Naive thymus-derived CD4-positive, alpha-beta T cell (primary cell): ENCODE measurements at regions not wholly inside any gene's neighbourhood (a gene's known extent, or its start where the extent isn't known, plus 50 kb on each side); places are given as distances from the start of the nearest gene placed in this dataset.

Source experiments
- ATAC-seq: fragments of 150-1000 bp; cut with Tn5 transposase; 2 replicates; pipeline ENCODE4 v1.10.0; 2021; ENCODE audit warnings: mild to moderate bottlenecking, moderate library complexity
- CTCF ChIA-PET: fragments of 350-600 bp; sonication (Branson Sonifier 250); formaldehyde crosslinking; loops from one replicate; lab custom pipeline; 2021; ENCODE audit warnings: antibody characterized with exemption; lab: Charles Lee
- POLR2A ChIA-PET: fragments of 350-600 bp; sonication (Branson Sonifier 250); formaldehyde crosslinking; loops from one replicate; lab custom pipeline; 2021; ENCODE audit warnings: antibody characterized with exemption, inconsistent platforms; lab: Charles Lee
- DNase-seq, 9 donors: peaks; one replicate each; pipeline versions ENCODE4 v3.0.0 to v3.0.0-alpha.2; 2020 to 2022; ENCODE audit warnings: mixed read lengths in 1 of 9
- H3K27ac ChIP-seq: one replicate; pipeline ENCODE4 v1.7.0; 2013; ENCODE audit warnings: mild to moderate bottlenecking, low read depth, low read length, moderate library complexity
- H3K27me3 ChIP-seq, 2 donors: one replicate each; pipeline ENCODE4 v1.7.0; 2013; ENCODE audit warnings: low read length in 2 of 2, mild to moderate bottlenecking in 2 of 2, moderate library complexity in 2 of 2; ENCODE audit not compliant: control insufficient read depth in 2 of 2, insufficient read depth in 2 of 2
- H3K36me3 ChIP-seq, 3 experiments: 1 replicate in 2 of 3; 2 replicates in 1 of 3; pipeline ENCODE4 v1.7.0; 2013; ENCODE audit warnings: low read length in 3 of 3, mild to moderate bottlenecking in 3 of 3, moderate library complexity in 1 of 3; ENCODE audit not compliant: insufficient read depth in 3 of 3, control insufficient read depth in 2 of 3
- H3K4me1 ChIP-seq, 2 donors: one replicate each; pipeline ENCODE4 v1.7.0; 2013; ENCODE audit warnings: low read length in 2 of 2, mild to moderate bottlenecking in 2 of 2, moderate library complexity in 1 of 2; ENCODE audit not compliant: control insufficient read depth in 2 of 2, insufficient read depth in 2 of 2
- H3K4me3 ChIP-seq: 2 replicates; pipeline ENCODE4 v1.7.0; 2013; ENCODE audit warnings: mild to moderate bottlenecking, low read length
- H3K9me3 ChIP-seq, 3 experiments: 1 replicate in 2 of 3; 2 replicates in 1 of 3; pipeline ENCODE4 v1.7.0; 2013; ENCODE audit warnings: low read length in 3 of 3; ENCODE audit not compliant: control insufficient read depth in 2 of 3
- H3K27ac Mint-ChIP-seq, 9 donors: one replicate each; pipeline ENCODE4 v1.8.0; 2020 to 2022; ENCODE audit warnings: mixed read lengths in 9 of 9, mild to moderate bottlenecking in 8 of 9, moderate library complexity in 5 of 9, inconsistent platforms in 2 of 9
- H3K27me3 Mint-ChIP-seq, 5 donors: one replicate each; pipeline ENCODE4 v1.8.0; 2021 to 2022; ENCODE audit warnings: mixed read lengths in 5 of 5, mild to moderate bottlenecking in 1 of 5
- H3K36me3 Mint-ChIP-seq, 5 donors: one replicate each; pipeline ENCODE4 v1.8.0; 2020 to 2022; ENCODE audit warnings: mixed read lengths in 5 of 5, mild to moderate bottlenecking in 3 of 5, inconsistent platforms in 1 of 5
- H3K4me1 Mint-ChIP-seq, 7 donors: one replicate each; pipeline ENCODE4 v1.8.0; 2020 to 2022; ENCODE audit warnings: mixed read lengths in 7 of 7, mild to moderate bottlenecking in 3 of 7, inconsistent platforms in 1 of 7
- H3K4me3 Mint-ChIP-seq, 10 donors: one replicate each; pipeline ENCODE4 v1.8.0; 2020 to 2022; ENCODE audit warnings: mild to moderate bottlenecking in 10 of 10, mixed read lengths in 10 of 10, moderate library complexity in 6 of 10, inconsistent platforms in 2 of 10
- H3K9me3 Mint-ChIP-seq, 11 donors: one replicate each; pipeline ENCODE4 v1.8.0; 2020 to 2022; ENCODE audit warnings: mixed read lengths in 11 of 11, mild to moderate bottlenecking in 4 of 11, inconsistent platforms in 1 of 11, moderate library complexity in 1 of 11
- intact Hi-C, 2 donors: fragments of 100-400 bp; cut with micrococcal nuclease; formaldehyde crosslinking; loops; one replicate each; pipeline ENCODE4 v1.15.1; 2023

DNA sequence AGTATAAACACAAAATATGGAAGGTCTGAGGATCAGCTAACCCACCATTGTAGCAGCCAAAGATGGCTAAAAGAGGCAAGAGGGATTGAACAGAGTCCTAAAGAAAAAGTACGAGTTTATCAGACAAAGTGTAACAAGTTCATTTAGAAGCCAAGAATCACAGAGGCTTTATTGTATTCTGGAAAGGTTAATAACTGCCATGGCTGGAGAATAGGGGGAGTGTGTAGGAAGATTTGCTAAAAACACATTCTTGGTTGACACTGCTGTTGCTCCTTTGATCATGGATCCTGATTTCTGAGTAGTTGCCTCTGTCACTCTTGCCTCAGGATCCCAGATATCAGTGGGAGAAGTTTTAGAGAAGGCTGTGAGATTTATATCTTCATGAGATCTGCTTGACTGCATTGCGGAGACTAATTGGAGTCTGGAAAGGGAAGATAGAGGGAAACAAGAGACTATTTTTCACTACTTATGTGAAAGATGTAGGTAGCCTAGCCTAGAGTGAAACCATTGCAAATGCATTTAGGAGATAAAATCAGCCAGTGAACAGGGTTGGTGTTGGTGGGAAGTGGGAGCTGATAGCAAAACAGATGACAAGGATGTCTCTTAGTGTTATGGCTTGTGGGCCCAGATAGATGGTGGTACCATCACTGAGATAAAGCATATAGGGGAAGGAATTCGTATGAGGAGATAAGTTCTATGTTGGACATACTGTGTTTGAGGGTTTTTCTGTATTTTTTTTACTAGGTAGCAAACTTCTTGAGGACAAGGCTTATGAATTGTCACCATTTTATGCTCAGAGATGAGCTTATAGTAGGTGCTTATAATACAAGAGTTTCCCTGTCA lies 402.9 kb upstream of the PDE3A start:
- no peaks in the 10 kb centered on the region for H3K36me3 ChIP-seq
- no peaks in the 10 kb centered on the region for H3K27me3 ChIP-seq
- intact Hi-C loops, result no loop called here
- Mint-ChIP-seq H3K27ac (no peak overlapping the region), H3K4me1 (no peaks in the 10 kb centered on the region), H3K4me3 (no peak overlapping the region), H3K36me3 (no peaks in the 10 kb centered on the region), H3K9me3 (peaks cover 0 to 8% (median 0%) of the 10 kb centered on the region in 11 donors), H3K27me3 (no peaks in the 10 kb centered on the region)
- no peak overlapping the region for H3K27ac ChIP-seq
- ChIA-PET CTCF (no interaction called here), POLR2A (no interaction called here)
- H3K4me1 ChIP-seq, result no peaks in the 10 kb centered on the region
- DNase-seq, result no peak
- no peak for ATAC-seq
- no peaks in the 10 kb centered on the region for H3K9me3 ChIP-seq
- no peak overlapping the region for H3K4me3 ChIP-seq

DNA sequence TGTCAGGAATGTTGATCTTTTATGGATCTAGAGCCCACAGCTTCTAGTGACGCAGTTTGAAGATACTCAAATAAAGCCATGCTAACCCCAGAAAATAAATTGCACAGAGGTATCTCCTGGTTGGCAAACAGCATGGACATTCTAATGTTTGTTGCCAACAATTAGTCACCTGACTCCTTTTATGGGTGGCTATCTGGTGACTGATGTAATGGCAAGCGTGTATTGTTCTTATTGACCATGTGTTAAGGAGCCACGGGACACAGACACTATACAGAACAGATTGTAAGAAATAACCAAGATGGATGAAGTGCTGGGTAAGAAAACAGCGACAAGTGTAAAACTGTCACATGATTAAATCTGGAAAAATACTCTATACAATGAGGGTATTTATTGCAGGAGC lies 401.3 kb upstream of the PDE3A start:
- no peak overlapping the region for H3K27ac ChIP-seq
- DNase-seq (no peak), ATAC-seq (no peak)
- H3K4me3 Mint-ChIP-seq, result no peak overlapping the region
- CTCF ChIA-PET, result no interaction called here
- no peaks in the 10 kb centered on the region for H3K27me3 ChIP-seq
- H3K9me3 Mint-ChIP-seq, result peaks cover 0 to 8% (median 0%) of the 10 kb centered on the region in 11 donors
- POLR2A ChIA-PET, result interaction anchor here (0.6 kb wide), 1 partner anchor 22 kb away, joined by 3 read pairs; no protein-coding TSS in a partner anchor
- no peaks in the 10 kb centered on the region for H3K4me1 Mint-ChIP-seq
- H3K9me3 ChIP-seq, result no peaks in the 10 kb centered on the region
- no peaks in the 10 kb centered on the region for H3K4me1 ChIP-seq
- no peak overlapping the region for H3K4me3 ChIP-seq
- no peaks in the 10 kb centered on the region for H3K27me3 Mint-ChIP-seq
- H3K27ac Mint-ChIP-seq, result no peak overlapping the region
- intact Hi-C loops, result no loop called here
- no peaks in the 10 kb centered on the region for H3K36me3 Mint-ChIP-seq
- no peaks in the 10 kb centered on the region for H3K36me3 ChIP-seq

DNA sequence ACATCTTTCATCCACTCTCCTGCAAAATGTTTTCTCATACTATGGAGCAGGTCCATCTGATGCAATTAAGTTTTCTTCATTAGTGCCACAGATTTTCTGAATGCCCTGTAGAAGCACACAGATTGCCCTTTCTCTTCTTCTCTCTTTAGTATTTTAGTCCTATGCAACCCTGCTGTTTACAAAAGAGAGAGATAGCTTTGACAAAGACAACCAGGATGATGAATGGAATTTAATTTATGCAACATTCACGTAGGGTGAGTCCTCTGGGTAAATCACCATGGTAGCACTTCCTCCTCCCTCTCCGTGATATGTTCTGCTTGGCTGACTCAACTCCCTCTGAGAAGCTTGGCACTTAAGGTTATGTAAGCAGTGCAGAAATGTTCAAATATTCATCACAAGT lies 400.9 kb upstream of the PDE3A start:
- ChIA-PET POLR2A (no interaction called here), CTCF (no interaction called here)
- intact Hi-C loops, result no loop called here
- Histone ChIP-seq H3K27ac (no peak overlapping the region), H3K36me3 (no peaks in the 10 kb centered on the region), H3K4me3 (no peak overlapping the region), H3K9me3 (no peaks in the 10 kb centered on the region), H3K4me1 (no peaks in the 10 kb centered on the region), H3K27me3 (no peaks in the 10 kb centered on the region)
- ATAC-seq (peak; percentile 68), DNase-seq (no peak)
- Mint-ChIP-seq H3K36me3 (no peaks in the 10 kb centered on the region), H3K4me1 (no peaks in the 10 kb centered on the region), H3K4me3 (no peak overlapping the region), H3K9me3 (peaks cover 0 to 8% (median 0%) of the 10 kb centered on the region in 11 donors), H3K27ac (no peak overlapping the region), H3K27me3 (no peaks in the 10 kb centered on the region)

DNA sequence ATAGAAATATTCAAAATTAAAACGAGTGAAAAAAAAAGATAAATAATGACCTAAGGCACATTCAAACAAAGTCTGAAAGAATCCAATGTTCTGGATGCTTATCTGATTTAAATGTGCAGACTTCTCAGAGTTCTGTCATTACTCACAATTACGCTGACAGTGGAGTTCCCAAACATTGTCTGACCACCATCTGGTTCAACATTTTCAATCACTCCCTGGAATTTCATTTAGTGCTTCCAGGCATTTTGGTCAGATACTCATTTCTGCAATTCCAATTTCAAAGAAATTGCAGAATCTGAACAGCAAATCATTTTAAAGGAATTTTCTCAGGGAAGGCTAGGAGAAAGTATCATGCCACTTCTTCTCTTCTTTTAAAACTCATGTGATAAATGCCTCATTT lies 398.2 kb upstream of the PDE3A start:
- H3K9me3 Mint-ChIP-seq, result peaks cover 0 to 8% (median 0%) of the 10 kb centered on the region in 11 donors
- H3K4me1 Mint-ChIP-seq, result peaks cover 0 to 2% (median 0%) of the 10 kb centered on the region in 7 donors
- H3K4me1 ChIP-seq, result no peaks in the 10 kb centered on the region
- CTCF ChIA-PET, result no interaction called here
- no peaks in the 10 kb centered on the region for H3K27me3 Mint-ChIP-seq
- intact Hi-C loops, result no loop called here
- no peaks in the 10 kb centered on the region for H3K36me3 ChIP-seq
- DNase-seq, result no peak
- no peak overlapping the region for H3K27ac ChIP-seq
- no peak overlapping the region for H3K27ac Mint-ChIP-seq
- no peak overlapping the region for H3K4me3 Mint-ChIP-seq
- no peaks in the 10 kb centered on the region for H3K9me3 ChIP-seq
- H3K4me3 ChIP-seq, result no peak overlapping the region
- H3K36me3 Mint-ChIP-seq, result no peaks in the 10 kb centered on the region
- ATAC-seq, result no peak
- POLR2A ChIA-PET, result no interaction called here
- H3K27me3 ChIP-seq, result no peaks in the 10 kb centered on the region

DNA sequence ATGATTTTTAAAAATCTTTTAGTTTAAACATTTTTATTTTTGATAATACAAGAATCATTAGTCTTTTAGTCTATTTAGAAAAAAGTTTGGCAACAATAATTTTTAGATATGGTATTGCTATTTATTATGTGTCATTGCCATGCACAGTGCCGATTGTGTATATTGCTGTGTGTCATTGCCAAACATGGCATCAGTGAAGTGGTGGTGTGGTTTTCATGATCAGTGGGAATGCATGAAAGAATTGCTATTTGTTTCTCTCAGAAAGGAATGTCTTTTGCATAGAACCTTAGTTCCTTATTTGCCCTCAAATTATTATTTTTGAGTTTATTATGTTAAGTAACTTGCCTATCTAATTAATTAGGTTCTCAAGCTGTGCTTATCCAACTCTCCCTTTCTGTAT lies 397.5 kb upstream of the PDE3A start:
- Mint-ChIP-seq H3K9me3 (peaks cover 0 to 10% (median 3%) of the 10 kb centered on the region in 11 donors), H3K4me1 (peaks cover 0 to 2% (median 0%) of the 10 kb centered on the region in 7 donors), H3K27ac (no peak overlapping the region), H3K4me3 (no peak overlapping the region), H3K36me3 (no peaks in the 10 kb centered on the region), H3K27me3 (no peaks in the 10 kb centered on the region)
- Histone ChIP-seq H3K36me3 (no peaks in the 10 kb centered on the region), H3K9me3 (no peaks in the 10 kb centered on the region), H3K27me3 (no peaks in the 10 kb centered on the region), H3K4me1 (no peaks in the 10 kb centered on the region), H3K4me3 (no peak overlapping the region), H3K27ac (no peak overlapping the region)
- DNase-seq, result no peak
- intact Hi-C loops, result no loop called here
- CTCF ChIA-PET, result no interaction called here
- POLR2A ChIA-PET, result no interaction called here
- no peak for ATAC-seq

DNA sequence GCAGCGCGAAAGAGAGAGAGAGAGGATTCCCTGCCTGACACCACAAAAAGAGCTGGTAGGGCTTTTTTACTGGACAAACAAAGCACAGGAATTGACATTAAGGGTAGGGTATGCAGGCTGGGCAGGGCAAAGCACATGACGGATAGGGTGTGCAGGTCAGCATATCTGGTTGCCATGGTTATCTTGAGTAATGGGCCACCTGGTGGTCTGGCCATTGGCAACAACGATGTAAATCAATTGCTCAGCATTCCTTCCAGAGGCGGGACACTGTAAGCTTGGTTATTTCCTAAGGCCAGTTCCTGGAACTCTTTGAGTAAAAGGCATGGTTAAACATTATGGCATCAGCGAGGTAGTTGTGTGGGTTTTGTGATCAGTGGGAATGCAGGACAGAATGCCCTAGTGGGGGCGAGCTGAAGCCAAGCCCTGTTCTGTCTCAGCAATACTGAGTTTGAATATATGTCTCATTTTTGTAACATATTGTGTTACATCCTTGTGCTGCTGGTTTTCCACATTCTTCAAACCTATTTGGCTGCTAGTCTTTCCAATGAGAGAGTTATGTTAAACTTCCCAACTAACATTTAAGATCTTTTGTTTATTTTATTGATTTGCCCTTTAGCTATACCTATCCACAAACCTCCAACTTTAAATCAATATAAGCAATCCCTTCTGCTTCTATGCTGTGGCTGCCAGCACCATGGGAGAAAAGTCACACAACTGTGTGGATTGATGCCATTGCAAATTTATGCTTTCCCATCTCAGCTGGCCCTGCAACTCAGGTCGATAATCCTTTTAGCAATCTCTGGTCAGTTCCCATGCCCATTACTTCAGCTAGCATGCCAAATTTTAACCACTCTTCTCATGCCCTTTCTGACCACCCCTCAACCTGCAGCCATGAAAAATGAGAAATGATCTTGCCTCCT lies 396.7 kb upstream of the PDE3A start:
- CTCF ChIA-PET, result no interaction called here
- ATAC-seq (no peak), DNase-seq (no peak)
- Histone ChIP-seq H3K27me3 (no peaks in the 10 kb centered on the region), H3K4me3 (no peak overlapping the region), H3K36me3 (no peaks in the 10 kb centered on the region), H3K27ac (no peak overlapping the region), H3K9me3 (no peaks in the 10 kb centered on the region), H3K4me1 (no peaks in the 10 kb centered on the region)
- intact Hi-C loops, result no loop called here
- no peak overlapping the region for H3K4me3 Mint-ChIP-seq
- no peaks in the 10 kb centered on the region for H3K36me3 Mint-ChIP-seq
- POLR2A ChIA-PET, result interaction anchor here (0.6 kb wide), 1 partner anchor 34 kb away, joined by 3 read pairs; no protein-coding TSS in a partner anchor
- no peaks in the 10 kb centered on the region for H3K27me3 Mint-ChIP-seq
- no peak overlapping the region for H3K27ac Mint-ChIP-seq
- H3K4me1 Mint-ChIP-seq, result peaks cover 0 to 2% (median 0%) of the 10 kb centered on the region in 7 donors
- H3K9me3 Mint-ChIP-seq, result peaks cover 0 to 10% (median 3%) of the 10 kb centered on the region in 11 donors
